HCT116 (cell line): ENCODE measurements at regions not wholly inside any gene's neighbourhood (a gene's known extent, or its start where the extent isn't known, plus 50 kb on each side); places are given as distances from the start of the nearest gene placed in this dataset.

Experiments
- ATAC-seq: fragments of 200-7000 bp; cut with Tn5 transposase; 2 replicates; pipeline ENCODE4 v1.9.1; 2020; ENCODE audit warnings: mild to moderate bottlenecking, moderate library complexity
- BruUV-seq: library from RNA; stranded (reverse); fragments of 400-500 nt; replicated peaks from 2 replicates; lab custom pipeline; 2021; lab: Mats Ljungman, UMichigan
- CTCF ChIA-PET: fragments of 300-600 bp; sonication (Branson Sonifier 250); formaldehyde crosslinking; loops from one replicate; lab custom pipeline; 2021; ENCODE audit warnings: antibody characterized with exemption; lab: Charles Lee
- POLR2A ChIA-PET: fragments of 300-600, 350-600 bp; sonication (Branson Sonifier 250); formaldehyde crosslinking; loops from one replicate; lab custom pipeline; 2021; ENCODE audit warnings: antibody characterized with exemption; lab: Charles Lee
- RAD21 ChIA-PET, 2 experiments: fragments of 300-600 bp; sonication (Branson Sonifier 250); formaldehyde crosslinking; loops; one replicate each; lab custom pipeline; 2023; ENCODE audit warnings: low total read pairs in 2 of 2; ENCODE audit not compliant: uncharacterized antibody in 2 of 2, unreplicated experiment in 2 of 2, low non-redundant PET in 1 of 2; lab: Charles Lee
- DNase-seq: peaks from one replicate; pipeline ENCODE4 v3.0.0-alpha.2; 2010; ENCODE audit warnings: low read depth, low spot score
- H2AFZ ChIP-seq: fragments of 200-600 bp; shearing (Covaris generic), sonication (generic); 2 replicates; pipeline ENCODE4 v1.6.1; 2017; ENCODE audit warnings: low read depth, mixed run types, mixed read lengths, antibody characterized with exemption, low read length; ENCODE audit not compliant: poor library complexity, severe bottlenecking
- H3K27ac ChIP-seq: 2 replicates; pipeline ENCODE4 v1.5.1; 2012; ENCODE audit warnings: low read depth, low read length
- H3K27me3 ChIP-seq: fragments of 200-600 bp; sonication (generic); 2 replicates; pipeline ENCODE4 v1.6.1; 2016; ENCODE audit warnings: mixed run types, low read length, mixed read lengths; ENCODE audit not compliant: insufficient read depth
- H3K36me3 ChIP-seq, 2 experiments: fragments of 200-500 bp in 1 of 2; fragments of 200-600 bp in 1 of 2; sonication (Bioruptor generic) in 1 of 2; sonication (generic) in 1 of 2; 2 replicates each; pipeline versions ENCODE4 v1.5.1 to v1.6.1; 2014 to 2016; ENCODE audit warnings: low read length in 2 of 2, inconsistent platforms in 1 of 2, mixed read lengths in 1 of 2, mixed run types in 1 of 2; ENCODE audit not compliant: insufficient read depth in 2 of 2, control insufficient read depth in 1 of 2
- H3K4me1 ChIP-seq, 2 experiments: fragments of 200-600 bp in 1 of 2; sonication (generic) in 1 of 2; 2 replicates each; pipeline versions ENCODE4 v1.5.1 to v1.6.1; 2012 to 2017; ENCODE audit warnings: low read length in 2 of 2, inconsistent platforms in 1 of 2, mild to moderate bottlenecking in 1 of 2, mixed read lengths in 1 of 2, mixed run types in 1 of 2, moderate library complexity in 1 of 2; ENCODE audit not compliant: insufficient read depth in 2 of 2, control insufficient read depth in 1 of 2
- H3K4me2 ChIP-seq: fragments of 200-600 bp; sonication (generic); 2 replicates; pipeline ENCODE4 v1.6.1; 2017; ENCODE audit warnings: mixed run types, low read length, mixed read lengths
- H3K4me3 ChIP-seq, 2 experiments: fragments of 200-600 bp in 1 of 2; sonication (generic) in 1 of 2; replicated peaks in 1 of 2; 2 replicates each; pipeline ENCODE4 v1.5.1; 2011 to 2016; ENCODE audit warnings: low read length in 2 of 2, control low read depth in 1 of 2, low read depth in 1 of 2, mild to moderate bottlenecking in 1 of 2, mixed read lengths in 1 of 2, mixed run types in 1 of 2
- H3K79me2 ChIP-seq: fragments of 200-600 bp; sonication (generic); 2 replicates; pipeline ENCODE4 v1.6.1; 2017; ENCODE audit warnings: mild to moderate bottlenecking, mixed run types, low read length, moderate library complexity, mixed read lengths; ENCODE audit not compliant: insufficient read depth
- H3K9ac ChIP-seq: fragments of 200-600 bp; sonication (generic); 2 replicates; pipeline ENCODE4 v1.6.1; 2016; ENCODE audit warnings: low read length, mixed read lengths
- H3K9me2 ChIP-seq: fragments of 200-600 bp; sonication (generic), shearing (Covaris generic); 2 replicates; pipeline ENCODE4 v1.6.1; 2017; ENCODE audit warnings: mixed run types, mild to moderate bottlenecking, moderate library complexity; ENCODE audit not compliant: insufficient read depth
- H3K9me3 ChIP-seq, 2 experiments: fragments of 200-500 bp in 1 of 2; fragments of 200-600 bp in 1 of 2; sonication (Bioruptor generic) in 1 of 2; sonication (generic) in 1 of 2; 2 replicates each; pipeline ENCODE4 v1.6.1; 2014 to 2017; ENCODE audit warnings: low read length in 2 of 2, mixed read lengths in 2 of 2, inconsistent platforms in 1 of 2, low read depth in 1 of 2, mild to moderate bottlenecking in 1 of 2, mixed run types in 1 of 2, moderate library complexity in 1 of 2; ENCODE audit not compliant: control insufficient read depth in 1 of 2, insufficient read depth in 1 of 2
- H4K20me1 ChIP-seq: fragments of 200-600 bp; sonication (generic), shearing (Covaris generic); 2 replicates; pipeline ENCODE4 v1.6.1; 2017; ENCODE audit warnings: mixed run types, mild to moderate bottlenecking, moderate library complexity; ENCODE audit not compliant: insufficient read depth
- ATF3 ChIP-seq: IDR thresholded peaks from 2 replicates; pipeline ENCODE4 v1.6.1; 2012
- CBX3 ChIP-seq: IDR thresholded peaks from 2 replicates; pipeline ENCODE4 v1.6.1; 2012; ENCODE audit warnings: low read depth
- JUND ChIP-seq: IDR thresholded peaks from 2 replicates; pipeline ENCODE4 v1.6.1; 2012
- POLR2A ChIP-seq: IDR thresholded peaks from 2 replicates; pipeline ENCODE4 v1.7.0; 2011; ENCODE audit warnings: borderline replicate concordance; ENCODE audit not compliant: insufficient read depth, insufficient read length; ENCODE audit errors: extremely low read depth
- POLR2AphosphoS5 ChIP-seq: IDR thresholded peaks from 2 replicates; pipeline ENCODE4 v1.6.1; 2011; ENCODE audit warnings: mild to moderate bottlenecking, low read depth, low read length, moderate library complexity
- REST ChIP-seq: IDR thresholded peaks from 2 replicates; pipeline ENCODE4 v1.6.1; 2012; ENCODE audit warnings: low read depth
- SIN3A ChIP-seq: IDR thresholded peaks from 2 replicates; pipeline ENCODE4 v1.6.1; 2012; ENCODE audit warnings: low read depth
- TCF7L2 ChIP-seq: IDR thresholded peaks from 2 replicates; pipeline ENCODE4 v1.7.0; 2011; ENCODE audit warnings: borderline replicate concordance, inconsistent platforms; ENCODE audit not compliant: insufficient read depth, insufficient read length; ENCODE audit errors: extremely low read depth
- YY1 ChIP-seq: IDR thresholded peaks from 2 replicates; pipeline ENCODE4 v1.6.1; 2011; ENCODE audit warnings: low read length, low read depth, moderate library complexity, mild to moderate bottlenecking; ENCODE audit not compliant: insufficient replicate concordance; ENCODE audit errors: extremely low read depth
- ZFX ChIP-seq: fragments of 450-650 bp; IDR thresholded peaks from 2 replicates; pipeline ENCODE4 v1.6.1; 2017
- ZNF274 ChIP-seq: fragments of 200-500 bp; sonication (Bioruptor generic); IDR thresholded peaks from 2 replicates; pipeline ENCODE4 v1.6.1; 2014; ENCODE audit warnings: mild to moderate bottlenecking, low read depth, low read length, inconsistent platforms
- intact Hi-C: fragments of 100-400 bp; cut with micrococcal nuclease; formaldehyde crosslinking; loops from 2 replicates; pipeline ENCODE4 v1.10.0; 2022
- TF ChIP-seq, protein P1 (sequence below), 3 experiments: fragments of 200-600 bp in 1 of 3; sonication (generic) in 1 of 3; IDR thresholded peaks in 2 of 3; conservative IDR thresholded peaks in 1 of 3; 2 replicates each; pipeline ENCODE4 v1.5.1; 2012 to 2017; ENCODE audit warnings: low read depth in 2 of 3, low read length in 2 of 3, antibody characterized with exemption in 1 of 3, borderline replicate concordance in 1 of 3, control low read depth in 1 of 3, mild to moderate bottlenecking in 1 of 3, mixed read lengths in 1 of 3, mixed run types in 1 of 3, moderate library complexity in 1 of 3; ENCODE audit not compliant: insufficient read depth in 1 of 3

DNA sequence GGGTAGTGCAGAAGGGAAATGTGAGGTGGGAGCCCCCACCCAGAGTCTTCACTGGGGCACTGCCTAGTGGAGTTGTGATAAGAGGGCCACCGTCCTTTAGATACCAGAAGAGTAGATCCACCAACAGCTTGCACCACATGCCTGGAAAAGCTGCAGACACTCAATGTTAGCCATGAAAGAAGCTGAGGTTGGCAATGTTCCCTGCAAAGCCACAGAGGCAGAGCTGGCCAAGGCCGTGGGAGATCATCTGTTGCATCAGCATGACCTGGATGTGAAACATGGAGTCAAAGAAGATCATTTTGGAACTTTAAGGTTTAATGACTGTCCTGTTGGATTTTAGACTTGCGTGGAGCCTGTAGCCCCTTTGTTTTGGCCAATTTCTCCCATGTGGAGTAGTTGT, 468.4 kb upstream of the FOXG1 start:
- Histone ChIP-seq H3K79me2 (no peaks in the 10 kb centered on the region), H3K4me2 (no peak overlapping the region), H3K27me3 (no peaks in the 10 kb centered on the region), H3K36me3 (no peaks in the 10 kb centered on the region), H3K27ac (no peak overlapping the region), H3K9me3 (peaks cover 27 to 32% of the 10 kb centered on the region in 2 experiments; a peak in 2 of 4 replicates), H3K4me3 (no peak overlapping the region), H3K4me1 (no peaks in the 10 kb centered on the region), H3K9ac (no peak overlapping the region), H3K9me2 (no peaks in the 10 kb centered on the region), H4K20me1 (no peaks in the 10 kb centered on the region), H2AFZ (no peak overlapping the region)
- no TSS peak for BruUV-seq
- ChIA-PET CTCF (no interaction called here), POLR2A (no interaction called here), RAD21 (no interaction called here)
- TF ChIP-seq, protein P1, sequence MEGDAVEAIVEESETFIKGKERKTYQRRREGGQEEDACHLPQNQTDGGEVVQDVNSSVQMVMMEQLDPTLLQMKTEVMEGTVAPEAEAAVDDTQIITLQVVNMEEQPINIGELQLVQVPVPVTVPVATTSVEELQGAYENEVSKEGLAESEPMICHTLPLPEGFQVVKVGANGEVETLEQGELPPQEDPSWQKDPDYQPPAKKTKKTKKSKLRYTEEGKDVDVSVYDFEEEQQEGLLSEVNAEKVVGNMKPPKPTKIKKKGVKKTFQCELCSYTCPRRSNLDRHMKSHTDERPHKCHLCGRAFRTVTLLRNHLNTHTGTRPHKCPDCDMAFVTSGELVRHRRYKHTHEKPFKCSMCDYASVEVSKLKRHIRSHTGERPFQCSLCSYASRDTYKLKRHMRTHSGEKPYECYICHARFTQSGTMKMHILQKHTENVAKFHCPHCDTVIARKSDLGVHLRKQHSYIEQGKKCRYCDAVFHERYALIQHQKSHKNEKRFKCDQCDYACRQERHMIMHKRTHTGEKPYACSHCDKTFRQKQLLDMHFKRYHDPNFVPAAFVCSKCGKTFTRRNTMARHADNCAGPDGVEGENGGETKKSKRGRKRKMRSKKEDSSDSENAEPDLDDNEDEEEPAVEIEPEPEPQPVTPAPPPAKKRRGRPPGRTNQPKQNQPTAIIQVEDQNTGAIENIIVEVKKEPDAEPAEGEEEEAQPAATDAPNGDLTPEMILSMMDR (IDR thresholded peaks at IDR 0.05 in 2 of 3, conservative IDR thresholded peaks at IDR 0.05 in 1 of 3; ENCODE audit: borderline replicate concordance in 1 of 3, insufficient read depth in 1 of 3, low read depth in 2 of 3, low read length in 2 of 3) = no peak
- ATAC-seq = no peak
- intact Hi-C loops = no loop called here
- DNase-seq = no peak

- no TSS peak for BruUV-seq
- H3K9ac ChIP-seq = no peak overlapping the region
- H3K4me3 ChIP-seq = no peak overlapping the region
- RAD21 ChIA-PET = no interaction called here
- ATAC-seq (no peak), DNase-seq (no peak)
- CTCF ChIA-PET = no interaction called here
- H3K4me1 ChIP-seq = no peaks in the 10 kb centered on the region
- no peaks in the 10 kb centered on the region for H4K20me1 ChIP-seq
- no peak overlapping the region for H3K27ac ChIP-seq
- POLR2A ChIA-PET = no interaction called here
- no peaks in the 10 kb centered on the region for H3K9me2 ChIP-seq
- H3K36me3 ChIP-seq = no peaks in the 10 kb centered on the region
- no peak overlapping the region for H3K4me2 ChIP-seq
- no peaks in the 10 kb centered on the region for H3K79me2 ChIP-seq
- peaks cover 31 to 32% of the 10 kb centered on the region in 2 experiments; a peak in 3 of 4 replicates for H3K9me3 ChIP-seq
- intact Hi-C loops = no loop called here
- H2AFZ ChIP-seq = no peak overlapping the region
- no peaks in the 10 kb centered on the region for H3K27me3 ChIP-seq
- TF ChIP-seq ZNF274 (no peak), YY1 (no peak), REST (no peak), ATF3 (no peak), CBX3 (no peak), JUND (no peak), POLR2AphosphoS5 (no peak), TCF7L2 (no peak), ZFX (no peak), POLR2A (no peak), SIN3A (no peak)
- TF ChIP-seq, protein P1 (IDR thresholded peaks at IDR 0.05 in 2 of 3, conservative IDR thresholded peaks at IDR 0.05 in 1 of 3; ENCODE audit: borderline replicate concordance in 1 of 3, insufficient read depth in 1 of 3, low read depth in 2 of 3, low read length in 2 of 3) = no peak
These were observed 467.4 kb upstream of the FOXG1 start for GRCh38 chr14:28299227-28299626.
